HG03469 (cell line): ENCODE measurements at regions not wholly inside any gene's neighbourhood (a gene's known extent, or its start where the extent isn't known, plus 50 kb on each side); places are given as distances from the start of the nearest gene placed in this dataset.
"Not testable (repeated sequence)": the region's sequence is repeated elsewhere in the genome, so short reads cannot be mapped to it uniquely, and the experiment has no call there.

Experiments used
- ATAC-seq: cut with Tn5 transposase; IDR thresholded peaks from one replicate; pipeline ENCODE4 v1.9.1; 2021; ENCODE audit warnings: mild to moderate bottlenecking, moderate library complexity, moderate number of reproducible peaks; ENCODE audit not compliant: unreplicated experiment

DNA sequence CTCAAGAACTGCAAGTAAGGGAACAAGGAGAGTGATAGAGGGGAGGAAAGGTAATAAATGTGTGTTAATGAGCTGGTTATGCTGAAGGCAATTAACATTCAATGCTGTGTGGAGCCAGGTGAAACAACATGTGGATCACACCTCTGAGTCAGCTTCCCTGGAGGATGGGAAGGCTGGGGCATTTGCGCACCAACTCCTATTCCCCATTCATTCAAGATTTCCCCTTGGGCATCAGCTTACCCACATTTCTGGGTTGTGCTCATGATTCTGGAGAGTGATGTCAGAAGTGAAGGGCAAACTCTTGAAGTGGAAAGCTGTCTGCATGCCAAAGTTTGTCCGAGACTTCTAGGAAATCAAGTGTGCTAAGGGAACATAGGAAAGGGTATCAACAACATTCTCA, 461.4 kb downstream of the MID1IP1 start:
- no peak for ATAC-seq

DNA sequence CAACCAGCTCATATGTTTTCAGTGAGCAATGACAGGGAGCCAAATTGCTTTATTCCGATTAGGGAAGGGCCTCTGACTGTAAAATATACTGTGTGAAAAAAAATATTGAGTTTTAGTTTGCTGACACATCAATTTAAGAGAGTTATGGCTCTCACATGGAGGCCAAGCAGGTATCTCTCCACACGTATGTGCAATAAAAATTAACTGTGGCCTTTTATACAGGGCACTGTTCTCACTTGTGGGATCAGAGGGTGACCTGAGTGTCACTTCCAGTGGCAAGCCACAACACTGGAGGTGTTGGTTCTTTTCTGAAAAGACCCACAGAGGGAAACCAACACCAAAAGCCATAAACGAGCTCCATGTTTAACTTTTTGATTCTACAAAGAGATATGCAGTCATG, 462.8 kb downstream of the MID1IP1 start:
- ATAC-seq, result no peak

DNA sequence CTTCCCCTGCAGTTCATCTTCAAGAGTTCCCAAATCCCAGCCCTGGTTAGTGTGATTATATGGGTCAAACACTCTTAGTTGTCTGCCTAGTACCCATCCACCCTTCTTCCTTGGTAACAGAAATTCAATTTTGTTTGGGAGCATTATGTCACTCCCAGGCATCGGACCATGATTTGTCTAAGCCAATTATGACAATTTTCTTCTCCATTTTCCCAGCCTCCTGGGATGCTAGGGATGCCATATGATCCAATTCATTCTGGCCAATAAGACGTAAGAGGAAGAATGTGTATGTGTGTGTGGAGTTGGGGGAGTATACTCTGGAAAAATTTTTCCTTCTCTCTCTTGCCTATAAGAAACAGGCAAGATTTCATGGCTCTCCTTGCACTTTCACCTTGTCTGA, 465.9 kb downstream of the MID1IP1 start:
- no peak for ATAC-seq

DNA sequence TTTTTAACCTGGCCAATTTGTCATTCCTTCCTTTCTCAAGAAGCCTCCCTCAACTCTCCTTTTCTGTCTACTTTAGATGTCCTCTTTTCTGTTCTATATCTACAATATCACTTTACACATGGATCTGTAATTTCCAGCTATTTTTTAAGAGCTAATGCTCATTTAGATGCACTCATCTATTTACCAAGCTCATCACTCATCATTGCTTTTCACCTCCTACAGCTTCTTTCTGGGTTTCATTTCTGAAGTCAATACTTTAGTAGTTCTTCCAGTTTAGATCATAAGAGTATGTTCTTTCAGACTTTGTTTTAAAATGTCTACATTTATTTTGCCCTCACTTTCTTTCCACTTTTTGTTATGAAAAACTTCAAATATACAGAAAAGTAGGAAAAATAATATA, 466.9 kb downstream of the MID1IP1 start:
- ATAC-seq, result no peak

DNA sequence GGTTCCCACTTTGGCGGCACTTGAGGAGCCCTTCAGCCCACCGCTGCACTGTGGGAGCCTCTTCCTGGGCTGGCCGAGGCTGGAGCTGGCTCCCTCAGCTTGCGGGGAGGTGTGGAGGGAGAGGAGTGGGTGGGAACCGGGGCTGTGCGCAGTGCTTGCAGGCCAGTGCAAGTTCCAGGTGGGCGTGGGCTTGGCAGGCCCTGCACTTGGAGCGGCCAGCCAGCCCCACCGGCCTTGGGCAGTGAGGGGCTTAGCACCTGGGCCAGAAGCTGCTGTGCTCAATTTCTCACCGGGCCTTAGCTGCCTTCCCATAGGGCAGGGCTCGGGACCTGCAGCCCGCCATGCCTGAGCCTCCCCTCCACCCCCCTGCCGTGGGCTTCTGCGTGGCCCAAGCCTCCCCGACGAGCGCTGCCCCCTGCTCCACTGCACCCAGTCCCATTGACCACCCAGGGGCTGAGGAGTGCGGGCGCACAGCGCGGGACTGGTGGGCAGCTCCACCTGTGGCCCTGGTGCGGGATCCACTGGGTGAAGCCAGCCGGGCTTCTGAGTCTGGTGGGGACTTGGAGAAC, 474.3 kb downstream of the MID1IP1 start:
- no peak for ATAC-seq

DNA sequence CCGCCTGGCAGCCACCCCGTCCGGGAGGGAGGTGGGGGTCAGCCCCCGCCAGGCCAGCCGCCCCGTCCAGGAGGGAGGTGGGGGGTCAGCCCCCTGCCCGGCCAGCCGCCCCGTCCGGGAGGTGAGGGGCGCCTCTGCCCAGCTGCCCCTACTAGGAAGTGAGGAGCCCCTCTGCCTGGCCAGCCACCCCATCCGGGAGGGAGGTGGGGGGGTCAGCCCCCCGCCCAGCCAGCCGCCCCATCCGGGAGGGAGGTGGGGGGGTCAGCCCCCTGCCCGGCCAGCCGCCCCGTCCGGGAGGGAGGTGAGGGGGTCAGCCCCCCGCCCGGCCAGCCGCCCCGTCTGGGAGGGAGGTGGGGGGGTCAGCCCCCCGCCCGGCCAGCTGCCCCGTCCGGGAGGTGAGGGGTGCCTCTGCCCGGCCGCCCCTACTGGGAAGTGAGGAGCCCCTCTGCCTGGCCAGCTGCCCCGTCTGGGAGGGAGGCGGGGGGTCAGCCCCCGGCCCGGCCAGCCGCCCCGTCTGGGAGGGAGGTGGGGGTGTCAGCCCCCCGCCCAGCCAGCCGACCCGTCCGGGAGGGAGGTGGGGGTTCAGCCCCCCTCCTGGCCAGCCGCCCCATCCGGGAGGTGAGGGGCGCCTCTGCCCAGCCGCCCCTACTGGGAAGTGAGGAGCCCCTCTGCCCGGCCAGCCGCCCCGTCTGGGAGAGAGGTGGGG, 476.6 kb downstream of the MID1IP1 start:
- ATAC-seq, result not testable (repeated sequence)

DNA sequence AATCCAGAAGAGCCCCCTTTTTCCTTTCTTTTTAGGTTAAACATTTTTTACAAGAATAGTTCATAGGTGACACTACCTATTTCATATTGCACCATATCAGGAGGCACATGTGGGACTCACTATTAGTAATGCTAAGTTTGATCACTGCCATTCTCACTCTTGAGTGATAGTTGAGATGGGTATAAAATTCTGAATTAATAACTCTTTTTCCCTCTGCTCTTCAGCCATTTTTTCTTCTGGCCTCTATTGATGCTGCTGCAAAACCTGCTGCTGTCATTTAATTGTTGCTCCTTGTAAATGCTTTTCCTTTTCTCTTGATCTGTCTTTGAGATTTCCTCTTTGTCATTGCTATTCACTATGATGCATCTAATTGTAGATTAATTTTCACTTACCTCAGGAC, 482.0 kb downstream of the MID1IP1 start:
- ATAC-seq, result no peak

DNA sequence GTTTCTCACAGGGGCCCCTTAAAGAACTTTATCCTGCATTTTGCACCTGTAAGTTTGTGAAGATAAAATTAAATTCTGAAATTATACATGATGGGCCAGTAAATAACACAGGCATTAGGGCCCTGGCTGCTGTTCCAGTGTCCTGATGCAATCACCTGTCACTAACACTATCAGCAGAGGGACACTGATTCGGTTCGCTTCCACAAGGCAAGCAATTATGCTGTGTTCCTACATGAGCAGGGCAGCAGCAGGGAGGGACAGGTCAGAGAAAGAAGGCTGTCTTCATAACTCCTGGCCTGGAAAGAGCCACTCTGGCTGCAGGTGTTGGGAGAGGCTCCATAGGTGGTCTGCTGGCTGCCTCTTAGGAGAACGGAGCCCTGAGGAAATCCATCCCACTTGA, 487.3 kb downstream of the MID1IP1 start:
- ATAC-seq, result no peak

DNA sequence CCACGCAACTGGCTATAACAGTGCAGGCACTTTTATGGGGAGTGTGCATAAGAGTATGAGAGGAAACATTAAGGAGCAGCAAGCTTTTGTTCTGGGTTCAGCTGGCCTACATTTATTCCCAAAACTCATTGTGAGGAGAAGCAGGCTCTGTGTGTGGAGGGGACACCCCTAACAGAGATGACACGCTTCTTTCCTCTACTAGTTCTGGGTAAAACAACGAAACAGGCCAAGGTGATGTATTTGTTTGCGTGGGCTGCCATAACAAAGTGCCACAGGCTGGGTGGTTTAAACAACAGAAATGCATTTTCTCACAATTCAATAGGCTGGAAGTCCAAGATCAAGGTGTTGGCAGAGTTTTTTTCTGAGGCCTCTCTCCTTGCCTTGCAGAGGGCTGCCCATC, 488.6 kb downstream of the MID1IP1 start:
- no peak for ATAC-seq

DNA sequence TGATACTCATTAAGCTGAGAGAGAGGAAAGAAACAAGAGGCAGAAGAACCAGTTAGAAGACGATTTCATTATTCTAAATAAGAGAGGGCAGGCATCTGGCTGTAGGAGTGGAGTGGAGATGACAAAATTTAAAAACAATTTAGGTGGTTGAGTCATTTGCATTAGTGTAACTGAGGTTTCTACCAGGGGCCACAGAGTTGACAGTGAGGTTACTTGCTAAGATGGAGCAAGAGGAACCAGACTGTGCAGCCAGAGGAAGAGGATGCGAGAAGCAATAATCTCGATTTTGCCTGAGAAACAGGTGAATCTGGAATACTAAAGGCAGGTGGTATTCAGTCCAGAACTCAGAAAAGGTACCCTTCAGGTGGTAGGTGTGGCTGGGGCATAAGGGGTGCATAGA, 491.9 kb downstream of the MID1IP1 start:
- ATAC-seq, result no peak

DNA sequence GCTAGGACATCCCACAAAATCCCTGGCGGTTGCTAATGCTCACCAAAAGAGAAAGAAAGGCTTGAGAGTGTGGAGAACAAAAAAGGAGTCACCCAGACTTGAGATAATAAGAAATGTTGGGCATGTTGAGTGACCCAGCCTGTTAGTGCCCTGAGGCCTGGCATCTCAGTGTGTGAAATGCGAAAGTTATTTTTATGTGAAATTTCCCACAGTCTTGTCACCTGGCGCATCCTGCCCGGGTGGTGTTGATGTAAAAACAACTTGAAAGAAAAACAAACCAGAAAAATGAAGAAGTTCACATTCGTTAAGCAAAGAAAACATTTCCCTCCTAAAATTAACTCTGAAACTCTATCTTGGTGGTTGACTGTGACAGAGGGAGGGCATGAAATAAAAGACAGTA, 495.2 kb downstream of the MID1IP1 start:
- ATAC-seq, result no peak

DNA sequence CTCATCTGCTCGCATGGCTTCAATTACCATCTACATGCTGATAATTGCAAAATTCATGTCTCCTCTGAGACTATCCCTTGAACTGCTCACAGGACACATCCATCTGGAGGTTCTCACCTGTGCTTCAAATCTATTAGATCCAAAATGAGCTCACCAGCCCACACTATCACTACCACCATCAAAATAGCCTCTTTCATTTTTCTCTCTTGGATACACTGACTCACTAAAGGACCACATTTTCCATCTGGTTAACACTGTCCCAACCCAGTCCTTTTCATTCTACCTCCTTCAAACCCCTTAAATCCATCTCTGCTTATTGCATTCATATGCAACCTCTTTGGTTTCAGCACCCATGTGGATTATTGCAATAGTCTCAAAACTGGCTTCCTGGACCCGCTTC, 497.6 kb downstream of the MID1IP1 start:
- no peak for ATAC-seq

DNA sequence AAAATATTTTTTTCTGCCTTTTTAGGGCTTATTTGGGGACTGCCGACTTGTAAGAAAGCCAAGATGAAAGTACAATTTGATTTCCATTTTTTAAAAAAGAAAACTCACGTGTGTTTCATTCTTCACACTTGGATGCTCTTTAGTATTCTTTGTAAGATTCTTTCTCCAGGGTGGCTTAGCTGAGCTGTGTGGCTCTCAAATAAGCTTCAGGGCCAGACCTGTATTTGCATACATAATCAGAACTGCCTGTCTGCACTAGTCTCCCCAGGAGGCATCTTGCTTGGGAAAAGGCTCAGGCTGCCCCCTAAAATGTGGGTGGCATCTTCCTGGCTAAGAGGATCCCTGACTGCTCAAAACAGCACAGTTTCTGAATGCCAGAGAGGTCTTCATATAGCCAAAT, 498.4 kb downstream of the MID1IP1 start:
- no peak for ATAC-seq

DNA sequence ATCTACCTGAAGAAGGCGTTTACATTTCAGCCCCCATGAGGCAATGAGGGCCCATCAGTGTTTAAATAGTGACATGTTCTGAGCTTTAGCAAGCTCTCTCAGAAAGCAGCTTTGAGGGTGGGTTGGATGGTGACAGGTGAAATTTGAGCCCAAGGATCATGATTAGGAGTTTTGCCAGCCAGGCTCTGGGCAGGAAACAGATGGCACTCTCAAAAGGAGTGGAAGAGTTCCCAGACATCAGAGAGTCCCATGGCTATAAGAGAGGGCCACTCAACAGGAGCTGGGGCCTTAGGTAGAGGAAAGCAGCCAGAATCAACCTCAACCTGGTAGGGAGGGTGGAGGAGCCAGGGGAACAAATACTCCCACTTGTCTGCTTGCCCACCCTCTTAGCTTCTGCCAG, 499.8 kb downstream of the MID1IP1 start:
- ATAC-seq, result no peak

DNA sequence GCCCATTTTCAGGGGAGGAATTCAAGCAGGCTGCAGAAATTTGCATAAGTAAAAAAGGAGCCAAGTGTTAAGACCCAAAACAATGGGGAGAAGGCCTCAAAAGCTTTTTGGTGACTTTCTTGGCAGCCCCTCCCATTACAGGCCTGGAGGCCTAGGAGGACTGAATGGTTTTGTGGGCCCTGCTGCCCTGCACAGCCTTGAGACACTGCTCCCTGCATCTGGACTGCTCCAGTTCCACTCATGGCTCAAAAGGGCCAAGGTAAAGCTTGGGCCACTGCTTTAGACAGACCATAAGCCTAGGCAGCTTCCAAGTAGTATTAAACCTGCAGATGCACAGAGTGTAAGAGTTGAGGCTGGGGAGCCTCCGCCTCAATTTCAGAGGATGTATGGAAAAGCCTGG, 501.6 kb downstream of the MID1IP1 start:
- no peak for ATAC-seq

DNA sequence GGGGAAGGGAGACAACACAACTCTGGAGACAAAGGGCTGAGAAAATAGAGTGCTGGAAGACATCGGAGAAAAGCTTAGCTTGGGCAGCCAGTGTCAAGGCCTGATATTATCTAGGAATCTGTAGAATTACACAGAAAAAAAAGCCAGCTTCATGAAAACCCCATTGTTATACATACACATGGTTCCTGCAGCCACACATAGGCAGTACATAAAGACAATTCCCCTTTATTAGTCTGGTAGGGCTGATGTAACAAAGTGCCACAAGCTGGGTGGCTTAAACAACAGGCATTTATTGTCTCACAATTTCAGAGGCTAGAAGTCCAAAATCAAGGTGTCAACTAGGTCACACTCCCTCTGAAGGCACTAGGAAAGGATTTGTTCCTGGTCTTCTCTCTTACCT, 503.5 kb downstream of the MID1IP1 start:
- no peak for ATAC-seq

DNA sequence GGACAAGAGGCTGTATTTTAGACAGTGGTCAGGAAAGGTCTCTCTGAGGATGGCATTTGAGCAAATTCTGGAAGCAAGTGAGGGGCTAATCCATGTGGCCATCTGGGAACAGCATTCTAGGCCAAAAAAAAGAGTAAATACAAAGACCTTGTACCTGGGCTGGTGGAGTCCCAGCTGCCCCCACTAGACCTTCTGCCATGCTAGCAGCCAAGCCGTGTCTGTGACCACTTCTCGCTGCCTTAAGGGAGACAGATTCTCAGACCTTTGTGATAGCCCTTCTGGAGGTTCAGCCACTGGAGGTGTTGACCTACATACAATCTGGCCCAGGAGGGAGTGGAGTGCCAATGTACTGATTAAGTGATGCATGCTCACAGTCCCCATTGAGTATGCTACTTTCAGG, 506.2 kb downstream of the MID1IP1 start:
- no peak for ATAC-seq

DNA sequence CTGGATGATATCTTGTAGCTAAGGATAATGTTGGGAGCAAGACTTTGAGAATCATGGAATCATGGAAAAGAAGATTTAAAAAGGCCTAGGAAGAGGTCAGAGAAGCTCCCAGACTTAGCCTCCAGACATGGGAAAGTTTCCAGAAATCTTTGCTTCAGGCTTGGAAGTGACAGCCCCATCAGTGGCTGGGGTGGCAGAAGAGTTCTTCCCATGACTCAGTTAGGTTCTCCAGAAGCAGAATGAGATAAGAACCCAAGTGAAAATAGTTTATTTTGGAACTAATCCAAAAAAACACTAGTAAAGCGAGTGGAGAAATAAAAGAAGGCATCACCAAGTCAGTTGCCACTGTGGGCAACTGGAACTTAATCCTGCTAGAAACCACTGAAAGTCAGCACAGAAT, 506.9 kb downstream of the MID1IP1 start:
- no peak for ATAC-seq

DNA sequence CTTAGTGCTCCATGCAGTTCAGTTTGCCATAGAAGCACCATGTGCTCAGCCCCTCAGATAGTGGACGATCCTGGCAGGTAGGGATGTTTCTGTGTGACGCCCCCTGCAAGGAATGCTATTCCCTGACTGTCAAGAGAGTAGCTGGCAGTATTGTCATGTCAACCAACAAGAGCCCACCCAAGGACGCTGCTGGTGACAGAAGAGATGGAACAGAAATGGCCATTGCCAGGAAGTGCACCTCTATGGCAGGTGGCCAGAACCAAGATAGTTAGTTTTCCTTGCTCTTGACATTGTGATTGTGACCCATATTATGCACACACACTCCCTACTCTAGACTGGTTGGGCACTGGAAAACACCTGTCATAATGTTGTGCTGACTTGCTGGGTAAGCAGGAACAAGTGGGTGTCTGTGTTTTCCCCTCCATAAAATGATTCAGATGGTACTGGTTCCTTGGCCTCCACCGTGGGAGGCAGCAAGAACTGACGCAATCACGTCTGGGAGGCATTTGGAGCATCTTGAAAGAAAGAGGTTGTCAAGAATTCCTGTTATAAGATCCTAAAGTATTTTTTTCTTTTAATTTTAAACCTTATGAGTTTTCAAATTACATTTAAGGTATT, 507.9 kb downstream of the MID1IP1 start:
- no peak for ATAC-seq

DNA sequence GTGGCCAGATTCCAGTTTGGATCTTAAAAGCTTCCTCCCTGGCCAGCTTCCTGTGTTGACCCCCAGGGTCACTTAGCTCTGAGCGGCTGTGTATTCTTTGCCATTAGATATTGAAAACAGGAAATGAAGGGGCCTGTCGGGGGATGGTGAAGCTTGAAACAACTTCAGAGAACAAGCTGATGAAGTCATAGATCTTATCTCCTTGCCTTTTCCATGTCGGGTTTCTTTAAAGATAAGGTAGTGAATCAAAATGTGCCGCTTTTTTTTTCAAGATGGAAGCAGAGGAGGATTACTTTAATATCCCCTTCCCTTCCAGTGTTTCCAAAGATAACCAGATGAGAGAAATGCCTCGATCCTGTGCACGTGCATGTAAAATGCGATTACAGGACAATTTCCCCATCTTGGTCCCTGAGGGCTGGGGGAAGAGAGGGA, 508.5 kb downstream of the MID1IP1 start:
- ATAC-seq, result no peak

DNA sequence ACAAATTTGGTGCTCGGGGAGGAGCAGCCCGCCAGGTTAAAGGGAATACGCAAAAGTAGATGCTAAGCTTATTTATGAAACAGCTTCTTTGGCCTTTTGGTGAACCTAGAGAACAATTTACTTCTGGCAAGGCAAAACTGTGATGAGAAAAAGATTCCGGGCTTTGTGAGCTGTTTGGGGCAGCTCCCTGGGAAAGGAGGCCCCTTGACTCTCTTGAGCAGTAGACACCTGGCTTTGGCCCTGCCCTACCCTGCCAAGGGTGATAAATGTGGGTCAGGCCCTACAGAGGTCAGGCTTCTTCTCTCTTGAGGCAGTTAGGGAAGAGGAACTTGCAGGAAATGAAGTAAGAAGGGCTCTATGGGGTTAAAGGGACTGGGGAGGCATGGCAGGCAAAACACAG, 509.6 kb downstream of the MID1IP1 start:
- no peak for ATAC-seq

DNA sequence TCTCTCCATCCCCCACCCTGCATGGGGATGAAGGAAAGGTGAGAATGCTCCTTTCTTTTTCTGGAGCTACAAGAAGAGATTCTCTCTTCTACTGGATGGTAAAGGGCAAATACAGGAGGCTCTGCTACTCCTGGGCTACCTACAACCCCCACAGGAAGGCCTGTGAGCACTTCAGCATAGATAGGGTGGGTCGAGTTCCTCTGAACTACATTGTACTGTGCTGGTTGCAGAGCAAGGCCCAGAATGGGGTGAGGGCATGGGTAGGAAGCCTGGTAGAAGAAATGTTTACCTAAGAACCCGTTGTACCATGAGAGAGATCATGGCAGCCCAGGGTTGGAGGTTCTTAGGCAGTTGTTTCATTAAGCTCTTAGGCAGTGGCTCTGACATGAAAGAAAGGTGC, 510.4 kb downstream of the MID1IP1 start:
- no peak for ATAC-seq

DNA sequence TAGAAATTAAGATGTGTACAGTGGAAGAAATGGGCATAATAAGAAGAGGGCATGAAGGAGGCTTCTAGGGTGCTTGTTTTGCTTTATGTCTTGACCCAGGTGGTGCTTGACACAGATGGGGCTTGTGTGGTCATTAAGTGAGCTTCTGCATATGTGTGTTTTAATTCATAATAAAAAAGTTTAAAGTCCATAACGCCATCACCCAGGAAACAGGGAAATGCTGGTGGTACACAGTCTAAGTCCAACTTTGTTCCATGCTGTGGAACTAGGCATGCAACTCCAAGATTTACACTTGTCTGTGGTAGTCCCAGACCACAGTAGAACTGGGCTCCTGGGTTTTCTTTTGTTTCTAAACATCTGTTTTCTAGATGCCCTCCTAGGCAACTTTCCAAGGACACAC, 511.9 kb downstream of the MID1IP1 start:
- ATAC-seq, result no peak
